ENCODE measurements at regions not wholly inside any gene's neighbourhood (a gene's known extent, or its start where the extent isn't known, plus 50 kb on each side); places are given as distances from the start of the nearest gene placed in this dataset.
A peak's percentile ranks its signal among the peaks of the same experiment; 100 is the strongest.

DNA sequence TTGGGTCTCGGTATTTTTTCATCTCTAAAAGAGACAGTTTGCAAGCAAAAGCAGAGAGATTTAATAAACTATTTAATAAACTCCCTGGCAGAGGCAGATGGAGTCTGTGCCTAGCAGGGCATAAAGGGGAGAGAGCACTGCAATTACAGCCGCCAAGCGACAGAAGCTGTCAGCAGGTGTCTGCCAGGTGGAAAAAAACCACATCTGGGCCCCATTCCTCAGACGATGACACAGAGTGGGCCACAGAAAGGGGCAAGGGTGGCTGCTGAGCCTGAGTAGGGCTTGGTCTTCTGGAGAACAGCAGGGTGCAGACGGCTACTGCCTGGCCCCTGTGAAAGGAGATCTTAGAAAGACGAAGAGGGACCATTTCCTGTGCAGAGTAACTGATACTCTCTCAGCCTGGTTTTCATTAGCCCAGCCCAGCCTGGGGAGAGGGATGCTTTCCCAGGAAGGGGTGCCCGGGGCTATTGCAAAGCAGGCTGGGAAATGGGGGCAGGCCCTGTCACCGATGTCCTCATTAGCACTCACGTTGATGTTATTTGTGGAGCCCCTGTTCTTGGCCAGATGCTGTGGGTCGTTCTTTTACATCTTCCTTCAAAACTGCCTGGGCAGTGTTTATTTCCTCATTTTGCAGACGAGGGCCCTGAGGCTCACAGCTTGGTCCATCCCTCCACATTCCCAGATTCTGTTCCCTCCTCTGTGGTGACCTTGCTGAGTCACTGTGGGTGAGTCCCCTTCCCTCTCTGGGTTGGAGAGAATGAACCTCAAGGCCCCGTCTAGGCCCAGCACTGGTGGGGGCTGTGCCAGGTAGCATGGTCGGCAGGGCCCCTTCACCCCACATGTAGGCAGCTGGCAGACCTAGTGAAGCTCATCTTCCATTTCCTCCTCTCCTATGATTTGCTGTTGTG is 472.7 kb downstream of the PTPRU start:
- no peak for TF ChIP-seq POLR2A (IDR thresholded peaks at IDR 0.05)
- TF ChIP-seq, protein P1, sequence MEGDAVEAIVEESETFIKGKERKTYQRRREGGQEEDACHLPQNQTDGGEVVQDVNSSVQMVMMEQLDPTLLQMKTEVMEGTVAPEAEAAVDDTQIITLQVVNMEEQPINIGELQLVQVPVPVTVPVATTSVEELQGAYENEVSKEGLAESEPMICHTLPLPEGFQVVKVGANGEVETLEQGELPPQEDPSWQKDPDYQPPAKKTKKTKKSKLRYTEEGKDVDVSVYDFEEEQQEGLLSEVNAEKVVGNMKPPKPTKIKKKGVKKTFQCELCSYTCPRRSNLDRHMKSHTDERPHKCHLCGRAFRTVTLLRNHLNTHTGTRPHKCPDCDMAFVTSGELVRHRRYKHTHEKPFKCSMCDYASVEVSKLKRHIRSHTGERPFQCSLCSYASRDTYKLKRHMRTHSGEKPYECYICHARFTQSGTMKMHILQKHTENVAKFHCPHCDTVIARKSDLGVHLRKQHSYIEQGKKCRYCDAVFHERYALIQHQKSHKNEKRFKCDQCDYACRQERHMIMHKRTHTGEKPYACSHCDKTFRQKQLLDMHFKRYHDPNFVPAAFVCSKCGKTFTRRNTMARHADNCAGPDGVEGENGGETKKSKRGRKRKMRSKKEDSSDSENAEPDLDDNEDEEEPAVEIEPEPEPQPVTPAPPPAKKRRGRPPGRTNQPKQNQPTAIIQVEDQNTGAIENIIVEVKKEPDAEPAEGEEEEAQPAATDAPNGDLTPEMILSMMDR (IDR thresholded peaks at IDR 0.05) = no peak
- no peak for TF ChIP-seq EP300 (IDR thresholded peaks at IDR 0.05)
- no peak for TF ChIP-seq POLR2AphosphoS5 (IDR thresholded peaks at IDR 0.05)
- Histone ChIP-seq H3K4me1 (peaks cover 0 to 14% (median 0%) of the 10 kb centered on the region in 3 donors), H3K4me3 (no peak overlapping the region), H3K27ac (no peak overlapping the region), H3K36me3 (no peaks in the 10 kb centered on the region), H3K27me3 (peaks cover 68% of the 10 kb centered on the region), H3K9me3 (no peaks in the 10 kb centered on the region)
- ATAC-seq = no peak
- 31 to 51% methylated on average over 3 to 7 of the region's 13 CpGs for WGBS, 2 donors (ENCODE audit: low coverage in 1 of 2)

DNA sequence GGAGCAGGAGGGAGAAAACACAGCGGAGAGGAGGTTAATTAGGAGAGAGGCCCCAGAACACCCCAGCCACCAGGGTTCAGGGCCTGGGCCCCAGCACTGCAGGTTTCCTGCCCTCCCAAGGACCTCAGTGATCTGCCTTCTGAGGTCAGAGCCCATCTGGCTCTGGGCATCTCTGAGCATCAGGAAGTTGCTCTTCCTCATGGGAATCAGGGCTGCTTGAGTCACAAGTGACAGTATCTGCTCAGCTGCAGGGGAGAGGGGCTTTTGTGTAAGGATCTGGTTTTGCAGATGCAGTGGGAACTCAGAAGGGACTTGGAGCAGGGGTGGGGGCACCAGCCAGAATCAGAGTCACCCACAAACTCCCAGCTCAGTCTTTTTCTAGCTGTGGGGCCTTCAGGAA is 472.1 kb downstream of the PTPRU start:
- TF ChIP-seq, protein P1 (IDR thresholded peaks at IDR 0.05) = no peak
- TF ChIP-seq EP300 (IDR thresholded peaks at IDR 0.05) (no peak), POLR2A (IDR thresholded peaks at IDR 0.05) (no peak), POLR2AphosphoS5 (IDR thresholded peaks at IDR 0.05) (no peak)
- H3K4me1 ChIP-seq = peaks cover 0 to 14% (median 0%) of the 10 kb centered on the region in 3 donors
- ATAC-seq = no peak
- no peaks in the 10 kb centered on the region for H3K9me3 ChIP-seq
- no peaks in the 10 kb centered on the region for H3K36me3 ChIP-seq
- no peak overlapping the region for H3K27ac ChIP-seq
- no peak overlapping the region for H3K4me3 ChIP-seq
- 83% methylated on average over 1 of the region's 1 CpG for WGBS, 2 donors (ENCODE audit: low coverage in 1 of 2)
- peaks cover 73% of the 10 kb centered on the region for H3K27me3 ChIP-seq

- Histone ChIP-seq H3K4me1 (peaks cover 0 to 14% (median 0%) of the 10 kb centered on the region in 3 donors), H3K9me3 (no peaks in the 10 kb centered on the region), H3K27me3 (peaks cover 79% of the 10 kb centered on the region), H3K36me3 (no peaks in the 10 kb centered on the region), H3K27ac (no peak overlapping the region), H3K4me3 (no peak overlapping the region)
- ATAC-seq = no peak
- TF ChIP-seq POLR2A (IDR thresholded peaks at IDR 0.05) (no peak), EP300 (IDR thresholded peaks at IDR 0.05) (no peak), POLR2AphosphoS5 (IDR thresholded peaks at IDR 0.05) (no peak)
- TF ChIP-seq, protein P1 (IDR thresholded peaks at IDR 0.05) = no peak
- 80 to 83% methylated on average over 2 to 3 of the region's 9 CpGs for WGBS, 2 donors (ENCODE audit: low coverage in 1 of 2)
Observed at GRCh38 chr1:29707796-29708195, 471.5 kb downstream of the PTPRU start.

DNA sequence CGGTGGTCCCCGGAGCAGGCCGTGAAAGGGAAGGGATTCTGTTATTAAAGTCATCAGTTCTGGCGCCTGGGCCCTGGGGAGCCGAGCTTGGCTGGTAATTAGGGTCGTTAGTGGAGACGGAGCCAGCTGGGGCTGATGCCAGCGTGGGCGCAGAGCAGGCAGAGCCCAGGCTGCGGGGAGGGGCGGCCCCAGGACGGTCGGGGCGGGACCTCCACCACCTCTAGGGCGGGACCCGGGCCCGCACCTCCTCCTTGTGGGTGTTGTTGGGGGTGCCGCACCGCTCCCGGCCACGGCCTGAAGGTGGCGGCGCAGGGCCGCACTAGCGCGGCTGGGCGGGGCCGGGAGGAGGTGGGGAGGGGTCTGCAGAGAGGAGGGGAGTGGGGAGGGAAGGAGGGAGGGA is 470.6 kb downstream of the PTPRU start:
- no CpG with 5 or more reads among the region's 28 CpGs for WGBS, 2 donors (ENCODE audit: low coverage in 1 of 2)
- Histone ChIP-seq H3K4me3 (no peak overlapping the region), H3K27ac (no peak overlapping the region), H3K27me3 (peaks cover 80% of the 10 kb centered on the region), H3K4me1 (peaks cover 0 to 14% (median 0%) of the 10 kb centered on the region in 3 donors), H3K36me3 (no peaks in the 10 kb centered on the region), H3K9me3 (no peaks in the 10 kb centered on the region)
- ATAC-seq = no peak
- TF ChIP-seq, protein P1 (IDR thresholded peaks at IDR 0.05) = peak in 2 of 4 experiments; percentile 9 to 32
- no peak for TF ChIP-seq POLR2AphosphoS5 (IDR thresholded peaks at IDR 0.05)

DNA sequence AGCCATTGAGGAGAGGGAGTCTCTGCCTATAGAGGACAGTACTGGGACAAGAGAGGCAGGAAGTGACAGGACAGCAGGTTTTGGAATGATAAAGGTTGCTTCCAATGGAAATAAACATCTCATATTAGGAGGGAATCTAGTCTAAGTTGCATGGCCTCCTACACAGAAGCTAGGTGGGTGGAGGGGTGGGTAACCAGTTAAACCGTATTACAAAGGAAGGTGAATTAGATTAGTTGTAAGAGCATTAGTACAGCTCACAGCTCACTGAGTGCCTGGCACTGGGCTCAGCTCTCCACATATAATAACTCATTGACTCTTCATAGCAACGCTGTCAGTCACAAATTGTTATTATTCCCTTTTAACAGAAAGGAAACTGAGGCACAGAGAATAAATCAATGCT is 468.1 kb downstream of the PTPRU start:
- Histone ChIP-seq H3K27me3 (peaks cover 87% of the 10 kb centered on the region), H3K36me3 (no peaks in the 10 kb centered on the region), H3K27ac (no peak overlapping the region), H3K4me3 (no peak overlapping the region), H3K9me3 (no peaks in the 10 kb centered on the region), H3K4me1 (peaks cover 0 to 10% (median 0%) of the 10 kb centered on the region in 3 donors)
- ATAC-seq = no peak
- WGBS, 2 donors (ENCODE audit: low coverage in 1 of 2) = 52 to 65% methylated on average over 2 of the region's 2 CpGs
- TF ChIP-seq EP300 (IDR thresholded peaks at IDR 0.05) (no peak), POLR2AphosphoS5 (IDR thresholded peaks at IDR 0.05) (no peak)
